Uterus (tissue), 3 donors: ENCODE measurements at regions not wholly inside any gene's neighbourhood (a gene's known extent, or its start where the extent isn't known, plus 50 kb on each side); places are given as distances from the start of the nearest gene placed in this dataset.
"Not testable (repeated sequence)": the region's sequence is repeated elsewhere in the genome, so short reads cannot be mapped to it uniquely, and the experiment has no call there.

Experiments
- DNase-seq, 2 donors: peaks; one replicate each; pipeline ENCODE4 v3.0.0-alpha.2; 2019 to 2020
- H3K27ac ChIP-seq, 2 donors: fragments of 200-600 bp; sonication (generic); 1 replicate in 1 of 2; 2 replicates in 1 of 2; pipeline ENCODE4 v1.5.1; 2016 to 2018
- H3K27me3 ChIP-seq, 2 donors: fragments of 200-600 bp; sonication (generic); one replicate each; pipeline ENCODE4 v1.5.1; 2018 to 2019; ENCODE audit warnings: control low read depth in 1 of 2
- H3K36me3 ChIP-seq, 2 donors: fragments of 200-600 bp; sonication (generic); one replicate each; pipeline ENCODE4 v1.5.1; 2019; ENCODE audit warnings: control low read depth in 1 of 2
- H3K4me1 ChIP-seq, 2 donors: fragments of 200-600 bp; sonication (generic); one replicate each; pipeline ENCODE4 v1.5.1; 2018 to 2019; ENCODE audit warnings: control low read depth in 1 of 2
- H3K4me3 ChIP-seq, 2 donors: fragments of 200-600 bp; sonication (generic); 1 replicate in 1 of 2; 2 replicates in 1 of 2; pipeline ENCODE4 v1.5.1; 2018 to 2019; ENCODE audit warnings: mild to moderate bottlenecking in 1 of 2
- H3K9me3 ChIP-seq, 2 donors: fragments of 200-600 bp; sonication (generic); one replicate each; pipeline ENCODE4 v1.5.1; 2019; ENCODE audit warnings: control low read depth in 1 of 2
- CTCF ChIP-seq, 4 experiments: fragments of 200-600 bp in 2 of 4; fragments of 450-650 bp in 2 of 4; sonication (generic) in 2 of 4; IDR thresholded peaks; one replicate each; pipeline ENCODE4 v1.5.1; 2016 to 2019; ENCODE audit warnings: antibody characterized with exemption in 4 of 4, mild to moderate bottlenecking in 2 of 4, moderate library complexity in 1 of 4
- POLR2A ChIP-seq, 2 donors: fragments of 450-650 bp; IDR thresholded peaks; one replicate each; pipeline ENCODE4 v1.6.1; 2016; ENCODE audit warnings: antibody characterized with exemption in 2 of 2, mild to moderate bottlenecking in 1 of 2, moderate library complexity in 1 of 2
- intact Hi-C: fragments of 100-400 bp; cut with DNase I; formaldehyde crosslinking; loops from one replicate; pipeline ENCODE4 v1.15.1; 2023; ENCODE audit warnings: low total_unique reads
- donor health status: DM: yes; HTN: yes; CAD: no.

DNA sequence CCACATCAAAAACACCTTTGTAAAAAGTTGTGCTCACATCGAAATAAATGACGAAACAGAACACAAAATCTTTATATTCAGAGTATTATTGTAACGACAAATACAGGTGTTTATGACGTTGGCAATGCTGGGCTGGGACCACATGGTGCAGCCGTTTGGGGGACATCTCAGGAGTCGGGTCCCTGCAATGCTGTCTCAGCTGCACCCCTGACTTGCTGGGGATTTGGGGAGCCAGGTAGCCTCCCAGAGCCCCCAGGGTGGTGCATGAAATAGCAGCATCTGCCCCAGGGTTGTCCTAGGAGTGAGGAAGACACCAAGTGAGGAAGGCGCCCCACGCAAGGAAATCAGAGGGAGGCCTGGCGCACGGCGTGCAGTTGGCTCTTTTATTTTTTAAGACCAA is 1526.8 kb downstream of the BRD1 start:
- no peak overlapping the region for H3K4me3 ChIP-seq
- DNase-seq = no peak
- no peaks in the 10 kb centered on the region for H3K27me3 ChIP-seq
- H3K27ac ChIP-seq = no peak overlapping the region
- no peaks in the 10 kb centered on the region for H3K9me3 ChIP-seq
- intact Hi-C loops = no loop called here
- no peaks in the 10 kb centered on the region for H3K4me1 ChIP-seq
- no peaks in the 10 kb centered on the region for H3K36me3 ChIP-seq
- no peak for TF ChIP-seq CTCF (IDR thresholded peaks at IDR 0.05)
- no peak for TF ChIP-seq POLR2A (IDR thresholded peaks at IDR 0.05)

DNA sequence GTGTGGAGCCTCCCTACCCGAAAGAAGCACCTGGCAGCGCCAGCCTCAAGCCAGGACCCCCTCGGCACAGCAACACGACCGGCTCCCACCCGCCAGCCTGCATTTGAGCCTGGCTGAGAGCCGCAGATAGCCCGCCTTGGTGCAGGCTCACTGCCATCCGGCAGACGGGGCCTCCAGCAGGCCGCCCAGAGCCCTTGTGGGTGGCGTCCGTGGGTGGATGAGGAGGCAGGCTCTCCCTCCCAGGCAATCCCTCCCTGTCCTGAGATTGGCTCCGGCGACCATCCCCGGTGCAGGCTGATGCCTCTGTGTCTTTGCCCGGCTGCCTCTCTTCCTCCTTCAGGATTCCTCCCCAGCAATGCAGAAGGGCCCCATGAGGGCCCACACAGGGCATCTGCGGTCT is 1527.9 kb downstream of the BRD1 start:
- Histone ChIP-seq H3K27me3 (no peaks in the 10 kb centered on the region), H3K9me3 (no peaks in the 10 kb centered on the region), H3K36me3 (no peaks in the 10 kb centered on the region), H3K27ac (no peak overlapping the region), H3K4me1 (no peaks in the 10 kb centered on the region), H3K4me3 (no peak overlapping the region)
- TF ChIP-seq CTCF (IDR thresholded peaks at IDR 0.05) (no peak), POLR2A (IDR thresholded peaks at IDR 0.05) (no peak)
- DNase-seq = no peak
- intact Hi-C loops = no loop called here

GRCh38 chr22:48299124-48299523 is 1528.5 kb downstream of the BRD1 start:
- Histone ChIP-seq H3K4me3 (no peak overlapping the region), H3K27ac (no peak overlapping the region), H3K27me3 (no peaks in the 10 kb centered on the region), H3K4me1 (no peaks in the 10 kb centered on the region), H3K36me3 (no peaks in the 10 kb centered on the region), H3K9me3 (no peaks in the 10 kb centered on the region)
- DNase-seq = no peak
- TF ChIP-seq CTCF (IDR thresholded peaks at IDR 0.05) (no peak), POLR2A (IDR thresholded peaks at IDR 0.05) (no peak)
- intact Hi-C loops = no loop called here

DNA sequence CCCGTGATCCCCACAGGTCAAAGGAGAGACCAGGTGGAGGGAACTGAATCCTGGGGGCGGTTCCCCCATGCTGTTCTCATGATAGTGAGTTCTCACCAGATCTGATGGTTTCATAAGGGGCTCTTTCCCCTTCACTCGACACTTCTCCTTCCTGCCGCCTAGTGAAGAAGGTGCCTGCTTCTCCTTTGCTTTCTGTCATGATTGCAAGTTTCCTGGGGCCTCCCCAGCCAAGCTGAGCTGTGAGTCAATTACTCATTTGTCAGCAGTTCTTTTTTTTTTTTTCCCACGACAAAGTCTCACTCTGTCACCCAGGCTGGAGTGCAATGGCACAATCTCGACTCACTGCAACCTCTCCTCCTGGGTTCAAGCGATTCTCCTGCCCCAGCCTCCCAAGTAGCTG is 1530.4 kb downstream of the BRD1 start:
- H3K36me3 ChIP-seq = no peaks in the 10 kb centered on the region
- H3K27me3 ChIP-seq = no peaks in the 10 kb centered on the region
- H3K4me1 ChIP-seq = no peaks in the 10 kb centered on the region
- no peak overlapping the region for H3K27ac ChIP-seq
- no peak for TF ChIP-seq CTCF (IDR thresholded peaks at IDR 0.05)
- TF ChIP-seq POLR2A (IDR thresholded peaks at IDR 0.05) = no peak
- no peak for DNase-seq
- H3K9me3 ChIP-seq = no peaks in the 10 kb centered on the region
- no peak overlapping the region for H3K4me3 ChIP-seq
- intact Hi-C loops = no loop called here

DNA sequence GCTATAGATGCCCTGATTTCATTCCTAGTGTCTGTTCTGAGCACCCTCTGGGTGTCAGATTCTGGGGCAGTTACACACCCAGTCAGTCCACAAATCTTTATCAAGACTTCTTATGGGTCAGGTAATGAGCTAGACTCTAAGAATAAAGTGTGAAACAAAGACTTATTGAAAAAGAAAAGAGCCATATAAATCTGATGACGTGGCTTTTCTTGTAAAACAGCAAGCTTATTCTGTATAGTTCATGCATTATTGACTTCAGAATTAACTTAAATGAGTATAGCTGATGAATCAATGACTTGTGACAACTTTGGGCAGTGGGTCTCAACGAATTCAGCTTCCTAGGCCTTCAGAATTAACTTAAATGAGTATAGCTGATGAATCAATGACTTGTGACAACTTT is 1527.5 kb downstream of the TBC1D22A start:
- H3K27me3 ChIP-seq, H3K27ac ChIP-seq, H3K4me1 ChIP-seq, DNase-seq, H3K9me3 ChIP-seq, intact Hi-C loops, H3K4me3 ChIP-seq, H3K36me3 ChIP-seq: not testable (repeated sequence)

DNA sequence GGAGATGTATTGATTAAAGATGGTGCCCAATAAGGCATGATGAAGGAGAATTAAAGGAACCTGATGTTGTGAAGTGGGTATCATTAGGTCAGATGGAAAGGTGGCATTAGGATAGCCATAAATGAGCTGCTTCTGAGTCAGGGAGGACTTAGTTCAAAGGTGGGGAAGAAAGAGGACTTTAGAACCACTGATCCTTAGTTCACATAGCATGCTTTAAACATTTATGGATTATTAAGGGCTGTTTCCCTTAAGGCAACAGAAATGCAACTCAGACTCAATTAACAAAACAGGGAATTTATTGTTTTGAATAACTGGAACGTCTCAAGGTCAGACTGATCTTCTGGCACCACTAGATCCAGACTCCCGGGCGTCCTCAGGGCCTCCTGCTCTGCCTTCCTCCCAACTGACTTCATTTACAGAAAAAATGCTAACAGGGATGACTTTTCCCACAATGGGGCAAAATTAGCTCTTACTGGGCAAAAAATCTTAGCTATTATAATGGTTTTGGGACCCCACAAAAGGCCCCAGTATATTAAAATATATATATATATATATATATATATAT is 1526.0 kb downstream of the TBC1D22A start:
- no peak overlapping the region for H3K4me3 ChIP-seq
- DNase-seq = no peak
- TF ChIP-seq CTCF (IDR thresholded peaks at IDR 0.05) (no peak), POLR2A (IDR thresholded peaks at IDR 0.05) (no peak)
- no peaks in the 10 kb centered on the region for H3K36me3 ChIP-seq
- no peaks in the 10 kb centered on the region for H3K27me3 ChIP-seq
- intact Hi-C loops = no loop called here
- H3K4me1 ChIP-seq = no peaks in the 10 kb centered on the region
- H3K9me3 ChIP-seq = no peaks in the 10 kb centered on the region
- H3K27ac ChIP-seq = no peak overlapping the region
